NOMO-1 (cell line): ENCODE measurements at regions not wholly inside any gene's neighbourhood (a gene's known extent, or its start where the extent isn't known, plus 50 kb on each side); places are given as distances from the start of the nearest gene placed in this dataset.

Experiments used
- DNase-seq, 2 experiments: peaks; one replicate each; lab custom pipeline; 2025; ENCODE audit not compliant: unreplicated experiment in 2 of 2; lab: John Stamatoyannopoulos, UW

- DNase-seq, result no peak
Measured at GRCh38 chr22:49148895-49149418, 678.7 kb downstream of the BRD1 start.

- no peak for DNase-seq
Measured at GRCh38 chr22:49147617-49148175, 680.0 kb downstream of the BRD1 start.

- DNase-seq, result no peak
Measured at GRCh38 chr22:49147171-49147570, 680.5 kb downstream of the BRD1 start.

- no peak for DNase-seq
Measured at GRCh38 chr22:49146511-49146910, 681.2 kb downstream of the BRD1 start.

GRCh38 chr22:49143812-49144211, 683.9 kb downstream of the BRD1 start:
- DNase-seq, result no peak

- no peak for DNase-seq
Measured at GRCh38 chr22:49142891-49143290, 684.8 kb downstream of the BRD1 start.

GRCh38 chr22:49142296-49142695, 685.4 kb downstream of the BRD1 start:
- DNase-seq, result no peak

GRCh38 chr22:49141761-49142160, 685.9 kb downstream of the BRD1 start:
- no peak for DNase-seq

- DNase-seq, result no peak
Measured at GRCh38 chr22:49140911-49141665, 686.6 kb downstream of the BRD1 start.

- DNase-seq, result no peak
Measured at GRCh38 chr22:49139492-49140151, 688.1 kb downstream of the BRD1 start.

GRCh38 chr22:49138250-49138790, 689.4 kb downstream of the BRD1 start:
- DNase-seq, result no peak

- DNase-seq, result no peak
Measured at GRCh38 chr22:49137206-49137840, 690.4 kb downstream of the BRD1 start.

GRCh38 chr22:49136816-49137180, 690.9 kb downstream of the BRD1 start:
- no peak for DNase-seq

- DNase-seq, result no peak
Measured at GRCh38 chr22:49136041-49136815, 691.4 kb downstream of the BRD1 start.

- no peak for DNase-seq
Measured at GRCh38 chr22:49134076-49134475, 693.6 kb downstream of the BRD1 start.

GRCh38 chr22:49133541-49133940, 694.1 kb downstream of the BRD1 start:
- no peak for DNase-seq

GRCh38 chr22:49132009-49132408, 695.7 kb downstream of the BRD1 start:
- DNase-seq, result no peak

- DNase-seq, result no peak
Measured at GRCh38 chr22:49129736-49130135, 697.9 kb downstream of the BRD1 start.

- no peak for DNase-seq
Measured at GRCh38 chr22:49128874-49129273, 698.8 kb downstream of the BRD1 start.

GRCh38 chr22:49124608-49125007, 703.1 kb downstream of the BRD1 start:
- DNase-seq, result no peak
